DOHH2 (cell line): ENCODE measurements at regions not wholly inside any gene's neighbourhood (a gene's known extent, or its start where the extent isn't known, plus 50 kb on each side); places are given as distances from the start of the nearest gene placed in this dataset.

Experiments
- H3F3A ChIP-seq: fragments of 200-600 bp; sonication (generic), shearing (Covaris generic); 2 replicates; pipeline ENCODE4 v1.6.0; 2016; ENCODE audit warnings: antibody characterized with exemption, mild to moderate bottlenecking; ENCODE audit not compliant: control insufficient read depth, insufficient read depth
- H3K27ac ChIP-seq: fragments of 200-600 bp; sonication (generic); 2 replicates; pipeline ENCODE4 v1.5.1; 2014; ENCODE audit warnings: low read depth, mild to moderate bottlenecking, low read length, moderate library complexity
- H3K27me3 ChIP-seq: fragments of 200-600 bp; sonication (generic); 2 replicates; pipeline ENCODE4 v1.6.1; 2014; ENCODE audit warnings: mild to moderate bottlenecking, low read length, mixed read lengths; ENCODE audit not compliant: control insufficient read depth
- H3K36me3 ChIP-seq: fragments of 200-600 bp; sonication (generic); 2 replicates; pipeline ENCODE4 v1.6.1; 2014; ENCODE audit warnings: mild to moderate bottlenecking, low read length, moderate library complexity, mixed read lengths; ENCODE audit not compliant: control insufficient read depth
- H3K4me1 ChIP-seq: fragments of 200-600 bp; sonication (generic); 2 replicates; pipeline ENCODE4 v1.6.1; 2014; ENCODE audit warnings: mild to moderate bottlenecking, low read length, mixed read lengths; ENCODE audit not compliant: control insufficient read depth
- H3K4me2 ChIP-seq: fragments of 200-600 bp; sonication (generic); 2 replicates; pipeline ENCODE4 v1.6.0; 2014; ENCODE audit warnings: mild to moderate bottlenecking, low read length, moderate library complexity
- H3K4me3 ChIP-seq: fragments of 200-600 bp; sonication (generic); 2 replicates; pipeline ENCODE4 v1.5.1; 2014; ENCODE audit warnings: mild to moderate bottlenecking, low read length, mixed read lengths
- H3K79me2 ChIP-seq: fragments of 200-600 bp; sonication (generic); 2 replicates; pipeline ENCODE4 v1.6.1; 2014; ENCODE audit warnings: mild to moderate bottlenecking, low read length, mixed read lengths; ENCODE audit not compliant: control insufficient read depth
- H3K9me2 ChIP-seq: fragments of 200-600 bp; sonication (generic); replicated peaks from 2 replicates; pipeline ENCODE4 v1.6.1; 2014; ENCODE audit warnings: mild to moderate bottlenecking, low read length, mixed read lengths; ENCODE audit not compliant: control insufficient read depth
- H3K9me3 ChIP-seq: fragments of 200-600 bp; sonication (generic); 2 replicates; pipeline ENCODE4 v1.6.1; 2014; ENCODE audit warnings: antibody characterized with exemption, low read length, mixed read lengths; ENCODE audit not compliant: control insufficient read depth, insufficient read depth
- H4K20me1 ChIP-seq: fragments of 200-600 bp; sonication (generic); 2 replicates; pipeline ENCODE4 v1.6.0; 2014; ENCODE audit warnings: low read depth, mild to moderate bottlenecking, antibody characterized with exemption, low read length, moderate library complexity; ENCODE audit not compliant: control insufficient read depth, insufficient read depth
- CTCF ChIP-seq: fragments of 200-600 bp; sonication (generic); IDR thresholded peaks from one replicate; pipeline ENCODE4 v1.5.1; 2014; ENCODE audit warnings: antibody characterized with exemption, mild to moderate bottlenecking, low read depth, low read length; ENCODE audit not compliant: poor library complexity, severe bottlenecking
- EZH2phosphoT487 ChIP-seq: fragments of 200-600 bp; sonication (generic); IDR thresholded peaks from 2 replicates; pipeline ENCODE4 v1.6.1; 2017; ENCODE audit warnings: borderline replicate concordance, mild to moderate bottlenecking, antibody characterized with exemption, low read length, moderate library complexity, mixed read lengths

- TF ChIP-seq EZH2phosphoT487 (no peak), CTCF (no peak)
- no peaks in the 10 kb centered on the region for H3K4me1 ChIP-seq
These were observed 141.3 kb downstream of the ATG4C start for GRCh38 chr1:62924983-62925790.

GRCh38 chr1:62926681-62927252 is 142.8 kb downstream of the ATG4C start:
- no peaks in the 10 kb centered on the region for H3K9me3 ChIP-seq
- H3F3A ChIP-seq, result no peaks in the 10 kb centered on the region
- no peaks in the 10 kb centered on the region for H3K4me1 ChIP-seq
- H3K79me2 ChIP-seq, result no peaks in the 10 kb centered on the region
- no peaks in the 10 kb centered on the region for H4K20me1 ChIP-seq
- no peaks in the 10 kb centered on the region for H3K9me2 ChIP-seq
- TF ChIP-seq CTCF (no peak), EZH2phosphoT487 (no peak)
- no peak overlapping the region for H3K4me2 ChIP-seq
- no peak overlapping the region for H3K27ac ChIP-seq
- no peaks in the 10 kb centered on the region; the same call in 1 of the 2 replicates for H3K27me3 ChIP-seq
- no peaks in the 10 kb centered on the region for H3K36me3 ChIP-seq
- H3K4me3 ChIP-seq, result no peak overlapping the region

More at GRCh38 chr1:62924983-62925790, 141.3 kb downstream of the ATG4C start:
- Histone ChIP-seq H3K9me2 (no peaks in the 10 kb centered on the region), H3F3A (no peaks in the 10 kb centered on the region), H3K36me3 (no peaks in the 10 kb centered on the region), H3K27me3 (no peaks in the 10 kb centered on the region; the same call in 1 of the 2 replicates), H3K4me3 (no peak overlapping the region), H3K27ac (no peak overlapping the region), H3K9me3 (no peaks in the 10 kb centered on the region), H3K4me2 (no peak overlapping the region), H4K20me1 (no peaks in the 10 kb centered on the region), H3K79me2 (no peaks in the 10 kb centered on the region)

GRCh38 chr1:62928885-62929284 is 145.0 kb downstream of the ATG4C start:
- Histone ChIP-seq H3F3A (no peaks in the 10 kb centered on the region), H3K27me3 (no peaks in the 10 kb centered on the region; the same call in 1 of the 2 replicates), H3K4me1 (no peaks in the 10 kb centered on the region), H4K20me1 (no peaks in the 10 kb centered on the region), H3K9me2 (no peaks in the 10 kb centered on the region), H3K27ac (no peak overlapping the region), H3K4me3 (no peak overlapping the region), H3K79me2 (no peaks in the 10 kb centered on the region), H3K36me3 (no peaks in the 10 kb centered on the region), H3K9me3 (no peaks in the 10 kb centered on the region), H3K4me2 (no peak overlapping the region)
- TF ChIP-seq CTCF (no peak), EZH2phosphoT487 (no peak)
